Lower lobe of right lung (tissue), 2 donors: ENCODE measurements at regions not wholly inside any gene's neighbourhood (a gene's known extent, or its start where the extent isn't known, plus 50 kb on each side); places are given as distances from the start of the nearest gene placed in this dataset.

ENCODE experiments used
- ATAC-seq, 2 donors: fragments of 200-7000 bp; cut with Tn5 transposase; one replicate each; pipeline ENCODE4 v1.9.1; 2020 to 2022; ENCODE audit warnings: mild to moderate bottlenecking in 2 of 2, moderate library complexity in 2 of 2
- DNase-seq: peaks from one replicate; pipeline ENCODE4 v3.0.0-alpha.2; 2020
- H3K27ac ChIP-seq: fragments of 200-600 bp; one replicate; pipeline ENCODE4 v1.8.0; 2022
- H3K27me3 ChIP-seq: fragments of 200-600 bp; one replicate; pipeline ENCODE4 v1.8.0; 2022; ENCODE audit warnings: low read depth
- H3K36me3 ChIP-seq: fragments of 200-600 bp; one replicate; pipeline ENCODE4 v1.8.0; 2022; ENCODE audit warnings: mild to moderate bottlenecking
- H3K4me1 ChIP-seq: fragments of 200-600 bp; one replicate; pipeline ENCODE4 v1.8.0; 2022
- H3K4me3 ChIP-seq: fragments of 200-600 bp; one replicate; pipeline ENCODE4 v1.8.0; 2022; ENCODE audit warnings: mild to moderate bottlenecking
- H3K9me3 ChIP-seq: fragments of 200-600 bp; one replicate; pipeline ENCODE4 v1.8.0; 2022
- intact Hi-C: fragments of 100-400 bp; cut with DNase I; formaldehyde crosslinking; loops from one replicate; pipeline ENCODE4 v1.11.0; 2022
- TF ChIP-seq, protein P1 (sequence below): fragments of 200-600 bp; IDR thresholded peaks from one replicate; pipeline ENCODE4 v1.8.0; 2022; ENCODE audit warnings: antibody characterized with exemption, mild to moderate bottlenecking
- donor health status: DM: no; HTN: yes; CAD: no; lungs with severe emphysema.

DNA sequence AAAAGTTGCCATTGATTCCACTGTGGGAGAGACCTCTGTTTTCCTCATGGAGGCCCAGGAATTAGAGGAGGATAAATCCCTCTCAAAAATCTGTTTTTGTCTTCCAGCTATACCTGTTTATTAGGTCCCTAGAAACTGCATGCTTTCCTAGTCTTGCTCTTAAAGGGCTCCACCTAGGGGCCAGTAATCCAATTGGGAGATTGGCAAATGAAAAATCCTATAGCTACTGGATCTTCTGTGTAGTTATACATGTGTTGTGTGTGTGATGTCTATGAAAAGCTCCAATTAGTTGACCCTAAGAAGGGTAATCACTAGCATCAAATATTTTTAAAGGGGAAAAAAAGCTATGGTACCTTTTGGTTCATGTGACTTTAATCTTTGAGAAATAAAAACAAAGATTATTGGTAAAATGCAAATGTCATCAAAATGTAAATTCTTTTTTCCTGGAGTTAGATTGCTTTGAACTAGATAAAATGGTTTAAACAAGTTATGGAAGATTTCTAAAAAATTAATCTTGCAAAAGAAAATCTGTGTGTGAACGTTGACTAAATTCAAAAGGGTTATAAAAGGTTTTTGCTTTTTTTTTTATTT, 63.4 kb upstream of the C1QTNF9B start:
- ATAC-seq (peak in 1 of 2 donors; percentile 70), DNase-seq (no peak)
- intact Hi-C loops = no loop called here
- no peaks in the 10 kb centered on the region for H3K9me3 ChIP-seq
- TF ChIP-seq, protein P1, sequence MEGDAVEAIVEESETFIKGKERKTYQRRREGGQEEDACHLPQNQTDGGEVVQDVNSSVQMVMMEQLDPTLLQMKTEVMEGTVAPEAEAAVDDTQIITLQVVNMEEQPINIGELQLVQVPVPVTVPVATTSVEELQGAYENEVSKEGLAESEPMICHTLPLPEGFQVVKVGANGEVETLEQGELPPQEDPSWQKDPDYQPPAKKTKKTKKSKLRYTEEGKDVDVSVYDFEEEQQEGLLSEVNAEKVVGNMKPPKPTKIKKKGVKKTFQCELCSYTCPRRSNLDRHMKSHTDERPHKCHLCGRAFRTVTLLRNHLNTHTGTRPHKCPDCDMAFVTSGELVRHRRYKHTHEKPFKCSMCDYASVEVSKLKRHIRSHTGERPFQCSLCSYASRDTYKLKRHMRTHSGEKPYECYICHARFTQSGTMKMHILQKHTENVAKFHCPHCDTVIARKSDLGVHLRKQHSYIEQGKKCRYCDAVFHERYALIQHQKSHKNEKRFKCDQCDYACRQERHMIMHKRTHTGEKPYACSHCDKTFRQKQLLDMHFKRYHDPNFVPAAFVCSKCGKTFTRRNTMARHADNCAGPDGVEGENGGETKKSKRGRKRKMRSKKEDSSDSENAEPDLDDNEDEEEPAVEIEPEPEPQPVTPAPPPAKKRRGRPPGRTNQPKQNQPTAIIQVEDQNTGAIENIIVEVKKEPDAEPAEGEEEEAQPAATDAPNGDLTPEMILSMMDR = peak; percentile 63
- no peak overlapping the region for H3K27ac ChIP-seq
- no peaks in the 10 kb centered on the region for H3K4me1 ChIP-seq
- no peaks in the 10 kb centered on the region for H3K36me3 ChIP-seq
- H3K4me3 ChIP-seq = no peak overlapping the region
- no peaks in the 10 kb centered on the region for H3K27me3 ChIP-seq

DNA sequence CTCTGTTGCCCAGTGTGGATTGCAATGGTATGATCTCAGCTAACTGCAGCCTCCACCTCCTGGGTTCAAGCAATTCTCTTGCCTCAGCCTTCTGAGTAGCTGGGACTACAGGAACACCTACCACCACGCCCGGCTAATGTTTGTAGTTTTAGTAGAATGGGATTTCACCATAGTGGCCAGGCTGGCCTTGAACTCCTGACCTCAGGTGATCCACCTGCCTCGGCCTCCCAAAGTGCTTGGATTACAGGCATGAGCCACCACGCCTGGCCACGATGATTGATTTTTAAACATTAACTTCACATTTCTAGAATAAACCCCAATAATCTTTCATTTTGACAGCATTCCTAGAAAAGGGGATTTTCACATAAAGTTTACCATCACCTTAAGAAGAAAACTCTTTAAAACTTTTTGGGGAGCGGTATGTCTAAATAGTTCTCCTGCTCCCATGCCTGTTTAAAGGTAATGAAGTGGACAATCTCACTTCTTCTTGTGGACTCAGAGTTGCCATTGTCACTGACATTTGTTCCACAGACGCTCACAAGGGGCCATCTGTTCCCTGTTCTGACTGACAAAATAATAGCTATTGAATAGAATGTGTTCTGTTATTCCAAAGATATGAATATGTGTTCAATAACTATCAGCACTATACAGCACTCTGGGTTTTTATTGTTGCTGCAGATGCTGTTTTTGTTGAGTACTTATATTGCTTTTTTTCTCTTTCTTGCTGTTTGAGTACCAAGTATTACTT, 66.1 kb upstream of the C1QTNF9B start:
- no peaks in the 10 kb centered on the region for H3K9me3 ChIP-seq
- intact Hi-C loops = no loop called here
- H3K27me3 ChIP-seq = no peaks in the 10 kb centered on the region
- H3K36me3 ChIP-seq = no peaks in the 10 kb centered on the region
- TF ChIP-seq, protein P1 = no peak
- no peak overlapping the region for H3K27ac ChIP-seq
- H3K4me3 ChIP-seq = no peak overlapping the region
- no peak for DNase-seq
- no peak for ATAC-seq
- peaks cover 6% of the 10 kb centered on the region for H3K4me1 ChIP-seq

DNA sequence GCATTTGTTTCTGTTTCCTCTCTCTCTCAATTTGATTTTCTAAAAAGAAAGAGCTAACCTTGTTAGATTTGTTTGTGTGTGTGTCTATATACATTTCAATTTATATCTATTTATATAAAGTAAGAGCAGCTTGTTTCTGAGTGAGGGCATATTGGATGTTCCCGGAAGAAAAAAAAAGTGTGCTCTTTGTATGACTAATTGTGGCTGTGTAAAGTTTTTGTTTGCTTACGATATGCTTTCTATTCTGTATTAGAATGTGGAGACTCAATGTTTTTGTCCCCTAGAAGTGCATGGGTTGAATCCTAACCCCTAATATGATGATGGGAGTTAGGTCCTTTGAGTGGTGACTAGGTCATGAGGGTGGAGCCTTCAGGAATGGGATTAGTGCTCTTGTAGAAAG, 66.6 kb upstream of the C1QTNF9B start:
- Histone ChIP-seq H3K27ac (no peak overlapping the region), H3K4me3 (no peak overlapping the region), H3K4me1 (peaks cover 6% of the 10 kb centered on the region), H3K36me3 (no peaks in the 10 kb centered on the region), H3K27me3 (no peaks in the 10 kb centered on the region), H3K9me3 (no peaks in the 10 kb centered on the region)
- TF ChIP-seq, protein P1 = no peak
- no peak for DNase-seq
- intact Hi-C loops = no loop called here
- no peak for ATAC-seq

DNA sequence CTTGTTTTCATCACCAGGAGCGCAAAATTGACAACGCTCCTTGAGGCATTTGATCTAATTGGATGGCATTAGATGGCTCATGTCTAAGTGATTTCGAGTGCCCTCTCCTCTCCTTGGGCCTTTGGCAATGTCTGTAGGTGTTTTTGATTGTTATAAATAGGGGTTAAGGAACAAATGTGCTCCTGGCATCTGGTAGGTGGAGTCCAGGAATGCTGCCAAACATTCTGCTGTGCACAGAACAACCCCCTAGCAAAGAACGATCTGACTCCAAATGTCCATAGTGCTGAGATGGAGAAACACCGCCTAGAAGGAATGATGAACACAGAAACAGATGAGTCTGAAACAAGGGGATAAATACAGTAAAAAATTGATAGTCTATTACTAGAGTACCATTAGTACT, 68.0 kb upstream of the C1QTNF9B start:
- Histone ChIP-seq H3K27me3 (no peaks in the 10 kb centered on the region), H3K36me3 (no peaks in the 10 kb centered on the region), H3K9me3 (no peaks in the 10 kb centered on the region), H3K4me3 (no peak overlapping the region), H3K27ac (no peak overlapping the region), H3K4me1 (peaks cover 15% of the 10 kb centered on the region)
- intact Hi-C loops = no loop called here
- DNase-seq (no peak), ATAC-seq (peak in 1 of 2 donors; percentile 44)
- TF ChIP-seq, protein P1 = no peak

DNA sequence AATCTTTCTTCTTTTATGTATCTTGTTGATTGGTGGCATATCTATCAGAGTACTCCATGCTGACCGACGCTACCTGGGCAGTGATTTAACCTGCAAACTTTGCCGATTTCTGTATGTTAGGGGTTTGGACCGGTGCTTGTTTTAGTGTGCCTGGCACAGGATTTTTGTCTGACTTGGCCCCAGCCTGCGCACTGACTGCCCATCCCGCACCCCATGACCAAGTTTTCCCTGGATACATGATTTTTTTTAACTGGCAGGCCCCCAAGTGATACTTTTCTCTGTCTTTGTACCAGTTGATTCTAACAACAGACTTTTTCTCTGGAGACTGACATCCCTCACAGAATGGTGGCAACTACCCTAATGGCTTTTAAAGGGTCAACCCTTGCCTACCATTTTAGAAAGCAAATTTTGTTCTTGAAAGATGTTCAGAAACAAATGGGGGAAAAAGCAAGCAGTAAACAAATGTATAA, 69.0 kb upstream of the C1QTNF9B start:
- Histone ChIP-seq H3K4me1 (peaks cover 18% of the 10 kb centered on the region), H3K9me3 (no peaks in the 10 kb centered on the region), H3K4me3 (peak overlapping the region; percentile 22), H3K36me3 (no peaks in the 10 kb centered on the region), H3K27me3 (no peaks in the 10 kb centered on the region), H3K27ac (peak overlapping the region; percentile 65)
- TF ChIP-seq, protein P1 = no peak
- intact Hi-C loops = no loop called here
- ATAC-seq = no peak
- no peak for DNase-seq
